ENCODE measurements at regions not wholly inside any gene's neighbourhood (a gene's known extent, or its start where the extent isn't known, plus 50 kb on each side); places are given as distances from the start of the nearest gene placed in this dataset.

DNA sequence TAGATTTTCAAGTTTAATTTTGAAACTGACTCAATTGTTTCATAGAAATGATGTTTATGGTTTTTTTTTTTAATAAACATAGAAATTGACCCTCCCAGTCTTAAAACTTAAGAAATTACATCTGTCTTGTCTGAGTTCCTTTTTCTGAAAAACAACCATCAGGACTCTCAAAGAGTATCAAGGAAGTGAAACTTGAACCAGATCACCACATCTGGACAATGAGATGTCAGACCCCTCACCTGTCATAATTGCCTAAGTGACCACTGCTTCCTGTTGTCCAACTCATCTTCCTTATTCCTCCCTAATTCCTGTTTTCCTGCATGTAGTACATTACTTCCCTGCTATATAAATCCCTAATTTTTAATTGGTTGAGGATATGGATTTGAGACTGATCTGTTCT is 441.5 kb upstream of the ARHGEF26 start:
- no peak for DNase-seq

DNA sequence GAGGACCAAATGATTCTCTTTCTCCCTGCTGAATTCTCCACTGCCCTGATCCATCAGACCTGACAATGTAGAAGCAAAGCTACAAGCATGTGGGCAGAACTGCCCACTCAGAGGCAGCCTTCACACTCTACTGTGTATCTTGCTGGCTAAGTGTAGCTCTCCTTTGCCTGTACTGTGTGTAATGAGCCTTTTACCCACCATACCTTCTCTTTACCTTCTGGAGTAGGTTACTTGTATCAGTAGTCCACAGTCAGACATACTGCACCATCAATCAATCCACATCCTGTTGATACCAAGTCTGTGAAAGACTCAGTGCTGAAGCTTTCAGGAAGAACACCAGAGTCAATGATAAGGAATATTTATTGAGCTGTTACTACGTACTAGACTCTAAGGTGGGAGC is 440.7 kb upstream of the ARHGEF26 start:
- no peak for DNase-seq

DNA sequence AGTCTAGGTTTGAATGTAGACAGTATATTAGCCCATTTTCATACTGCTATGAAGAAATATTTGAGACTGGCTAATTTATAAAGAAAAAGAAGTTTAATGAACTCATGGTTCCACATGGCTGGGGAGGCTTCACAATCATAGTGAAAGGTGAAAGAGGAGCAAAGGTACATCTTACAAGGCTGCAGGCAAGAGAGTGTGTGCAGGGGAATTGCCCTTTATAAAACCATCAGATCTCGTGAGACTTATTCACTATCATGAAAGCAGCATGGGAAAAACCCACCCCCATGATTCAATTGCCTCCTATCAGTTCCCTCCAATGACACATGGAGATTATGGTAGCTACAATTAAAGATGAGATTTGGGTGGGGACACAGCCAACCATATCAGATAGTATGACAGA is 440.1 kb upstream of the ARHGEF26 start:
- DNase-seq = no peak

DNA sequence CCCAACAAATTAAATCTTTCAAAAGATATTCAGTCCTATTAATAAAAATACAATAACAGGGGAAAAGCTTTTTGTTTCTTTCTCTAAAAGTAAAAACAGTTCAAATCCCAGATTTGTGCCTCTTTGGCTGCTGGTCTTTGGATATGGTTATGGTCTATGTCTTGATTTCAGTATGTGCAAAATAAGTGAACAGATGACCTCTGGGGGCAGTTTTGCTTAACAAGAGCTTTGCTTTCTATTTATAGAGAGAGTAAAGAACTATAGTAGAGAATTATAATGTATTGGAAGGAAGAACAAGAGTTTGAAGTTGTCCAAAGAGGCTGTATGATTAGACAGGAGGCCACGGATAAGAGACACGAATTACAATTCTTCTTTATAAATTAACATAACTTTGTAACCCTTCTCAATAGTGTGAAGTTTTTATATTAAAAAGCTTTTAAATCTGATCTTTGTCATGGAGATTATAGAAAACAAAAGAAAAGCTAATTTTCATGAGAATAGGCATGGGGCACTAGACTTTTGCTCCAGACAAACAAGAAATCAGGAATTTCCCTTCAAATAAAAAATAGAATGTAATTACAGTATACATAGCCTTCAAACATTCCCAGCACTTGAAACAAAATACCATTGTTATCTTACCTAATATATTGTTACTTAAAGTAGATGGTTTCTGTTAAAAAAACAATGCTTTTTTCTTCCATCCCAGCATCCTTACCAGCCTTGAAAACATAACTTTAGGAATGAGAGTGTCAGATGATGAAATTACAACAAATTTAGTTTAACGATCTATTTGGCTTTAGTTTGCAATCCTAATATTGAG is 432.7 kb upstream of the ARHGEF26 start:
- DNase-seq = no peak

DNA sequence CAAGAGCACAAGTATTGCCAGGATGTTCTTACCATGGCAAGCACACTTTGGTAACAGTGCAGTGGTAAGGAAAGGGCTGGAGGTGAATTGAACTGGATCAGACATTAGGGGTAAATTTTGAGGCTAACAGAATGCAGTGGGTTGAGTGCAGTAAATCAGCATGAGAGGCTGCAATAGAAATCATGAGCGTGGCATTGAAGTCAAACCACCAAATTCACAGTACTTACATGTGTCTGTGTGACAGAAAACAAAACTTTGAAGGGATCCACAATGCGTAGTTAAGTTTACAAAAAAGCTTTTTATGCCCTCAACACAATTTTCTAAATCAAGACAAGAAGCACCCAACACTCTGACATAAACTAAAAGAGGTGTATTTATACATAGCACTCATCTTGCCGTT is 428.0 kb upstream of the ARHGEF26 start:
- DNase-seq = no peak

DNA sequence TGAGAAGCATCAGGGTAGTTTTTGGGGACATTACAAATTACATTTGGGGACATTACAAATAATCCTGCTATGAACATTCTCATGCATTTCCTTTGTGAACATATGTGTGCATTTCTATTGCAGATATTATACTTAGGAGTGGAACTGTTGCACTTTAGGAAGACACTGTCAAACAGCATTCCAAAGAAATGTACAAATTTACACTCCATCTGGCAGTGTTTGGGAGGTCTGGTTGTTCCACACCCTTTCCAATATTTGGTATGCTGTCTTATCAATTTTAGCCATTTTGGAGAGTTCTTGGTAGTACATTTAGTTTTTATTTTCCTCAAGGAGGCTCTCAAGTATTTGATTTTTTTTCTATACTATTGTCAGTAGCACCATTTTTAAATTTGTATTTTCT is 419.1 kb upstream of the ARHGEF26 start:
- no peak for DNase-seq

DNA sequence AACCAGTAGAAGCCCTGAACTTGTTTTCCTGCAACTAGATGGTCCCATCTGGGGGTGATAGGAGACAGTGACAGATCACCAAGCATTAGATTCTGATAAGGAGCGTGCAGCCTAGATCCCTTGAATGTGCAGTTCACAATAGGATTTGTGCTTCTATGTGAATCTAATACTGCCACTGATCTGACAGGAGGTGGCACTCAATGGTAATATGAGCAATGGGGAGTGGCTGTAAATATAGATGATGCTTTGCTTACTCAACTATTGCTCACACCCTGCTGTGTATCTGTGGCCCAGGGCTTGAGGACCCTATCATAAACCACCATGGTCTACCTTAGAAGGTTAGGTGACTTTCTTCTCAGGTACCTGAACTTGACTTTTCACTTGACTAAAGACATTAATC is 417.1 kb upstream of the ARHGEF26 start:
- DNase-seq = no peak

DNA sequence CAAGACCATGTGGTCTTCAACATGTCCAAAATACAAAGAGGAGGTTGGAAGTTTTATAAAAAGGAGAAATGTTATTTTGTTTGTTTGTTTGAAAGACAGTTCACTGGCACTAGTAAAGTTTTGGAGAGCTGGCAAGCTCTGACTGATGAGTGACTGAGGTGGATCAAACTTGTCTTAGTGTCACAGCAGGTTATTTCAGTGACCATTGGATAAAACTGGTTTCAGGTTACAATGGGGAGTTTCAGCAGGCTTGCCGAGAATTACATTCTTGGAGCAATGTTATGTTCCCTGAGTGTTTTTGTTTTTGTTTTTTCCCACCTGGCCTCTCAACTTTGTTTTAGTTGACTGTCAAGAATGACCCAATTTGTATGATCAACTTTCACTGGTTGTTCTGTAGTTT is 414.5 kb upstream of the ARHGEF26 start:
- no peak for DNase-seq

DNA sequence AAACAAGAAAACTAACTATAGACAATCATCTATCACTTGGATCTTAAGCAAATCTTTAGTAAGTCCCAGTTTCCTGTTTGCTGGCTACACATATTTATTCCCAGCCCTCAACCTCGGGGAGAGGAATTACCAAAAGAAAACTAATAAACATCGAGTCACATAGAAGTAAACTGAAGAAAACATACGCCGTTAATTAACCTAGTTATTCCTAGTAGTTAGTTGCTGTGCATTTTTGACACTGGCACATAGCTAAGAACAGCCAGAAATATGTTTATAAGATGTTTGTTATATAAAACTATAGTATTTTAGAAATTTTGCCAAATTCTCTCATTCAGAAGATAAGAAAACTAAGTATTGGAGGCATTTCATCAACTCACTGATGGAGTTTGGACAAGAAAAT is 407.2 kb upstream of the ARHGEF26 start:
- DNase-seq = no peak

DNA sequence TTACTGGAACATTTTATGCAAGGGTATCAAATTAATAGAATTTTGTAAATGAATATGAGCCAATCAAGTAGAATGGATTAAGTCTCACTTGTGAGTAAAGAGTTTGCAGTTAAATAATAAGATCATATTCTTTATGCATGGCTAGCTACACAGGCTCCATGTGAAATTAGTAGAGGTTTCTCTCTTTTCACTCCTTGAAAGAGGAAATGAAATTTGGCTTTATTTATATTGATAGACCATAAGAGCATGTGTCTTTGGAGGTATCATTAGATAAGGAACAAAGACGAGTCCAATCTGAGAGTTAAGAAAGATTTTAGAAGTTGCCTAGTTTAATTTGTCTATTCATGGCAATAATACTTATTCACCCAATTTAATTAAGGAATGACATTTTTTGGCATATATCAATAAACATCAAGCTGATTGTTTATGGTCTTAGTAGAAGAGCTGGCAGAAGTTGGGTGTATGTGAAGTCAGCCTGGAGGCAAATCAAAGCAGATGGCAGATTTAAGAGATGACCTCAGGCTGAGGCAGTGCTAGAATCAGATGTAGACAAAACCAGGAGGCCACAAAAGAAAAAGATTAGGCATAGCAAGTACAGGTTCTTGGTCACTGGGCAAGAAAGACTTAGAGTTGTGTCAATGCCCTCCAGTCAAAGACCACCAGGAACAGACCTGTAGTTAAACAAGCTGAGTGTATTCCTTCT is 406.5 kb upstream of the ARHGEF26 start:
- no peak for DNase-seq

DNA sequence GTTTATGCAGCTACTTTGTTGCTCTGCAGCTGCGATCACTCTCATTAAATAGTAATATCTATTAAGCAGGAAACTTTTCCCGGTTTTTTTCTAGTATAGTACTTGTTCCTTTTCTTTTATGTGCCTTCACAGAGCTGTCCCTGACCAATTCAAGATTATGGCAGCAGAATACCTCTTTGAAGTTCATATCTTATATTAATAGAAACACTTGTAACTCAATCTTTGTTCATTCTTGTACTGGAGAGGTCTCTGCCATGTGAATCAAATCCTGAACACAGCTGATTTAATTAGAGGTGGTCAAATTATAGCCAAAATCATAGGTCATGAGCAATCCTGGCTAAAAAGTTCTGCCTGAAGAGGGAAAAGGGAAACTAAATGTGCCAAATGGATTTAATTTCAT is 399.0 kb upstream of the ARHGEF26 start:
- no peak for DNase-seq

DNA sequence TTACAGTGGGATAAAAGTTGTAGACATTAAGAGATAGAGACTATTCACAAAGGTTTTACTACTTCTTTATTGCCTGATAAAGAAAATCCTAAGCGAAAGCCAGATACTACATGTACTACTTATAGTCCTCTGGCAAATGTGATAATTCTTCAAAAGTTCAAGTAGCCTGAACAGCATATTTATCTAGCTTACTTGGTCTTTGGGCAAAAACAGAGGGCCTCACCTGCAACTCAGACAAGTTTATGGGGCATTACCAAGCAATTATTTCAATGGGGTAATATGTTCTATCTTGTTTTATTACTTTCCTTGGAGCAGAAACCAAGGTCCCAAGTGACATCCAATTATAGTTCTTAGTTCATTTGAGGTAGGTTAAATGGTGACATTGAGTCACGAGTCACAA is 390.1 kb upstream of the ARHGEF26 start:
- no peak for DNase-seq

DNA sequence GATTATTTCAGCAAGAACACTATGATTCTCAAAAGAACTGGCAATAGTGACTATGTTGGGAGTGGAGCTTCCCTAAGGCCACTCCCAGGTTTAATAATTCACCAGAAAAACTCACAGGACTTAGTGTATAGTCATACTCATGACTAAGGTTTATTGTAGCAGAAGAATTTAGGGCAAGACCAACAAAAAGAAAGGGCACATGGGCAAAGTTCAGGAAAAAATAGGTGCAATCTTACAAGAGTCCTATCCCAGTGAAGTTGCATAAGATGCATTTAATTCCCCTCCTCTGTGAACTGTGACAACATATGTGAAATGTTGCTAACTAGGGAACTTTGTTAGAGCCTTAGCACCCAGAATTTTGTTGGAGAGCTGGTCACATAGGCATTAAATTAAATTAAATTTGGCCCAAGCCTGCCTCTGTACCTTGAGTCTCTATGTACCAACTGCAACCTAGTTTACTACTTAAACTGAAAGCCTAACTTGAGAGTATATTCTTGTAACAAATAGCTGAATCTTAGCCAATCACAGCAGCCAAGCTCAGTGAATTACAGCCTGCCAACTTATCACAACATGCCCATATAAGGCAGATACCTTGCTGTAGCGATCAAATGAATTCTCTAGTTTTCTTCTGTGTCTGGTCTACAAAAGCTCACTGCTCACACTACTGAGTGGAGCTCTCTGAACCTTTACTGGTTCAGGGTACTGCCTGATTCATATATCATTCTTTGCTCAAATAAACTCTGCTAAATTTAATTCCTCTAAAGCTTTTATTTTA is 386.2 kb upstream of the ARHGEF26 start:
- DNase-seq = no peak

DNA sequence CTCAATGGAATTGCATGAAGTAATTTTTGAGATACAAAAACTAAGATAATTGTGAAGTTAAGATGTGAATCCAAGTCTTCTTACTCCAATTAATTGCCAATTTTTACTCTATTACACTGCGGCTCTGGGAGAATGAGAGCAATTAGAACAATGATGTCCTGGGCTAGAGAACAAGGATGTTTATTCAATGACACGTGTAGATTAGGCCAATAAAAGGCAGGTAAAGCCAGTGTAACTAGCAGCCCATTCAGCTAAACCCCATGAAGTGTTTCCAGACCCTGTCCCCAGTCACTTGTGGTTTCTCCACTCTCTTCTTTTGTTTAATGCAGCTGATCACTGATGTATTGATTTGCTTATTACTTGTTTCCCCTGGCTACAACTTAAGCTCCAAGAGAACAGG is 381.1 kb upstream of the ARHGEF26 start:
- no peak for DNase-seq

DNA sequence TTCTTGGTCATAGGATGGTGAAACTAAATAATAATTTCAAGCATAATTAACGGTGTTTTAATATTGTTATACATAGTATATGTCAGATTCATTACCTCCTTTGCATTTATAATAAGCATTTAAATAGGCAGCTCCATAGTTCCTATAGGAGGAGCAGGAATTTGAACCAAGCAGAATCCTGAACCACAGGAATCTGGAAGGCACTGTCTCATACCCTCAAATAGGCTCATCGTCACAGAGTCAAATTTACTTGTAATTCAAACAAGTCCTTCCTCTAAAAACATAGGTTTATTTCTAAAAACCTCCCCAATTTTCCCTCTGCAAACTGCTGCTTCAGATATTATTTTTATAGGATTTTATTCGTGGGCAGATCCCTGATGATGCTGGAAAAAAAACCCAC is 376.3 kb upstream of the ARHGEF26 start:
- no peak for DNase-seq

DNA sequence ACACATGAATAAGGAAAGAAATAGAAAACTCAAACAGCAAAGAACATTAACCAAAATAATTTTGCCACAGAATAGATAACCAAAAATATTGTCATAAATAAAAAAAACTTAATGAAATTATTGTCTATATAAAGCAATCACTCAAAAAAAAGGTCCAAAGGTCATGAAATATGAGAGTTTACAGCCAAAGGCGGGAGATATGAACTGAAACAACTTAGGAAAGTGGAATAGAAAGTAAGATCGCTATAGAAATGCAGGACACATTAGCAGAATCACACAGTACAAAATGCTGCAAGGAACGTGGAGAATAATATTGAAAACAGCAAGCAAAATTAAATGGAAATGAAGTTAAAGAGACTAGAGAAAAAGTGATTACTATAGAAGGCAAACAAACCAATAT is 375.0 kb upstream of the ARHGEF26 start:
- DNase-seq = no peak

DNA sequence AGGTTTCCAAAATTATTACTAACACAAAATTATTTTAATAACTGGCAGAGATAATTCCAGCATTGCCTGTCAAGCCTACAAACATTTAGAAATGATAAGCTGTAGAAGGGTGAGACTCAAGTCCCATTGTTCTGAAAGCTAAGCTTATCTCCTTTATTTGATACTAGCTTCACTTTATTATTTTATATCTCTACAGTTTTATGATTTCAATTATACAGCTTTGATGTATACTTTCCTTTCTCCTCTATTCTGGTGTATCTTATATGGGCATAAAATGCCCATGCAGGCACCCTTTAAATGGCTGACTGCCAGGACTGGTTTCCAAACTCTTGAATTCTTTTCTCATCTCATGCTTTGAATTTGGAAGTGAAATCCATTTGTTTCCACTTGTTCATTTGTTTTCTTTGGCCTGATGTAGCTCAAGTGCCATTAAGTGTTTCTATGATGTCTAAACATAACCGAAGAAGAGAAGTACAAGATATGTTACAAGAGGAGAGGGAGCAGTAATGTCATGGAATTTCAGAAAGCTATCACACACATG is 372.1 kb upstream of the ARHGEF26 start:
- DNase-seq = no peak

DNA sequence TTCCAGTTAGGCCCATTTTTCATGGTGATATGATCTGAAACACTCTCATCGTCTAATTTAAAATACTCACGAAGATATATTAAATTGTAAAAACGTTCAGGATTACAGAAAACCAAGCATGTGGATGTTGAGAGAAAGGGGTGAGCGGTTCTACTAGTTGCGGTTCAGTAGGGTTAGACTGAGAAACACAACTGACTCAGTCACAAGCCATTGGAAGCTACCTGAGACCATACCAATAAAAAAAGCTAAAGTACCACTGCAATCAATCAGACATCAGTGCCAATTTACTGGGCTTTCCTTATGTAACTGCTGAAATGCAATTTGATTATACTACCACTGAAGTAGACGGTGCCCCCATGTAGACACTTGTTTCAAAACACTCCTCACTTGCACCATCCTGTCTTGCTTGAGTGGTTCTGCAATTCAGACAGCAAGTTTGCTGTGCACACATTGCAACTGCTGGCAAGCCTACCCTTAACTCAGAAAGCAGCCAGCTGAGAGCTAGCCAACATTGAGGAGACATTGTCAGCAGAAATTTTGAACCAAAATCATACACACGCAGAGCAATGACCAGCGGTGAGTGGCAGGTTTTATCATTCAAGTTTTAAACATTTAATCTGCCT is 368.7 kb upstream of the ARHGEF26 start:
- no peak for DNase-seq

DNA sequence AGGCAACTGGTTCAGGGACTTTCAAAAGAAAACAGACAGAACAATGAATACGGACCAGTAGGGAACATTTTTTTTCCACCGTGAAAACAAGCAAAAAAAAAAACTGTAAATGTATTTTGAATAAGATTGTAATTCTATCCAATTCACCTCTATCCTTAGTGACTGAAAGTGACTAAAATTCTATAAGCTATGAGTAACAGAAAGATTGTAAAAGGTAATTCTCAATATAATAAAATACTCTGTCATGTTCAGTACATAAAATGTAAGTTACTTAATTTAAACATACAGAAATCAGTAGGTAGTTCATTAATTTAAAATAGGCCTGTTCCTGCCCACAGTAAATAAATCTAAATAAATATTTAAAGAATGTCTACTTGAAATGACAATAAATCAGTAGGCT is 368.2 kb upstream of the ARHGEF26 start:
- DNase-seq = no peak

DNA sequence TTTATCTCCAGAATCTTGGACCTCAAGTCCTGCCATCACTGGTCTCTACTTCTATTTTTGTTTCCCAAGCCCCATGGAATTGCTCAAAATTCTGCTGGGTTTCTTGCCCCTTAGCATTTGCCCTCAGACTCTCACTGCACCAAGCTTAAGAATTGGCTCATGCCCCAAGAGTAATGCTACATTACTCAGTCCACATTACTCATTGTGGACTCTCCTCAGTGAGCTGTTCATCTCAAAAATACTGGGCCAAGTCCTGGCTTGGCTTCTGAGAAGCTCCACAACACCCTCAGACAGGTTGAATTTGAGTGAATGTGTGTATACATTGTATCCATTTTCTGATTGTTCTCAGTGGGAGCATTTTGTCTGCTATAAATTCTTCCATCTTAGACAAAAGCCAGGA is 364.4 kb upstream of the ARHGEF26 start:
- DNase-seq = no peak

DNA sequence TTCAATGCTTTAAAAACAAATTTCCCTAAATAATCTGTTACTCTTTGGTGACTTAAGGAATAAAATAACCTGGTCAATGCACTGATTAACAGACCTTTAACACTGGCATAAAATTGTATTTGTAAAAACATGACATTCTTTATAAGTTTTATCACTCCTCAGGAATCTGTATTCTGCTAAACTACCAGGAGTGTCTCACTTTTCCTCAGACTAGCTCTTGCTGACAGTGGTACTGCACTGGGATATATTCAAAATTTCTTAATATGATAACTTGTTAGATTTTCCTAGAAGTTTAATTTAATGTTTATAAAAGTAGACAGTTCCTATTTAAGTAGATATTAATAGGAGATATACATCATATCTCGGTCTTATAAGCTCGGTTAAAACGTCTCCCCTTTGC is 363.4 kb upstream of the ARHGEF26 start:
- no peak for DNase-seq

DNA sequence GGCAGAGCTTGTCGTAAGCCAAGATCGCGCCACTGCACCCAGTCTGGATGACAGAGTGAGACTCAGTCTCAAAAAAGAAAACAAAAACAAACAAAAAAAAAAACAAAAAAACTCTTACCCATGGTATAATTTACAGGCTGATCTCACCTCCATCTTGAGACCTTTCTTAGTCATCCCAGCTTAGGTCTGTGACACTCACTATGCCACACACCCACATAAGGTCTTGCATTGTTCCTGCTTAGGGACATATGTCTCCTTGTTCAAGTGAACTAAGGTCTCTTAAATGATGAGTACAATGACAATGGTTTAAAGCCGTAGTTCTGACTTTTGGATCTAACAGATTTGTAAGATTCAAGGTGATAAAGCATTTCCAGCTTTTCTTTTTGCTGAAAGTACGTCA is 360.2 kb upstream of the ARHGEF26 start:
- DNase-seq = no peak

All from COR-L47 (cell line).